ENCODE measurements at regions not wholly inside any gene's neighbourhood (a gene's known extent, or its start where the extent isn't known, plus 50 kb on each side); places are given as distances from the start of the nearest gene placed in this dataset.

DNA sequence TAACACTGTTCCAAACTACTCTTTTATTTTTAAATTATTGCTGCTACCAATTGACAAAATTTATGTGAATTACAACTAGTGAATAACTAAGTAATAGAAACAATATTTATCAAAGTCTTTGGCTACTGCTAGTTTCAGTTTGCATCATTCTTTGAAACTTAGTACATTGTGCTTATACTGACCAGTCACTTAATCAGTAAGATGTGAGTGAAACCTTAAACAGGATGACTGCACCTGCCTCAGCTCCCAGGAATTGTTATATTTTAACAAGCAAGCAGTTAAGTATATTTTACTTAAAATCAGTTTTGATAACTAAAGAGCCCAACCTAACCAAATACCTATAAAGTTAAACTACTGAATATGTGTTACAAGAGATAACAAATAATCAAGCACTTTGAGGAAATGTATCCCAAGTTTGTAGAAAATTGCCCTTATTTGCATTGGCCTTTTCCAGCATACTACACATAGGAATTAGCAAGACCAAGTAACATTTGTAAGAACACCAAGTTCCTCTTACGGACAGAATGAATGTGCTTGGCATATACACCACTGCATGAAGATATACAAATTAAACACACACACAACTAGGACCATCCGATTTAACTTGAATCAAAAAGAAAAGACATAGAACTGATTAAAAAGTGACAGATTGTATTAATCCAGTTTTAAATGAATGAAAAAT lies 545.5 kb upstream of the DAB2 start:
- no peak for TF ChIP-seq EZH2 (IDR thresholded peaks at IDR 0.05; ENCODE audit: low read length)
- TF ChIP-seq, protein P1, sequence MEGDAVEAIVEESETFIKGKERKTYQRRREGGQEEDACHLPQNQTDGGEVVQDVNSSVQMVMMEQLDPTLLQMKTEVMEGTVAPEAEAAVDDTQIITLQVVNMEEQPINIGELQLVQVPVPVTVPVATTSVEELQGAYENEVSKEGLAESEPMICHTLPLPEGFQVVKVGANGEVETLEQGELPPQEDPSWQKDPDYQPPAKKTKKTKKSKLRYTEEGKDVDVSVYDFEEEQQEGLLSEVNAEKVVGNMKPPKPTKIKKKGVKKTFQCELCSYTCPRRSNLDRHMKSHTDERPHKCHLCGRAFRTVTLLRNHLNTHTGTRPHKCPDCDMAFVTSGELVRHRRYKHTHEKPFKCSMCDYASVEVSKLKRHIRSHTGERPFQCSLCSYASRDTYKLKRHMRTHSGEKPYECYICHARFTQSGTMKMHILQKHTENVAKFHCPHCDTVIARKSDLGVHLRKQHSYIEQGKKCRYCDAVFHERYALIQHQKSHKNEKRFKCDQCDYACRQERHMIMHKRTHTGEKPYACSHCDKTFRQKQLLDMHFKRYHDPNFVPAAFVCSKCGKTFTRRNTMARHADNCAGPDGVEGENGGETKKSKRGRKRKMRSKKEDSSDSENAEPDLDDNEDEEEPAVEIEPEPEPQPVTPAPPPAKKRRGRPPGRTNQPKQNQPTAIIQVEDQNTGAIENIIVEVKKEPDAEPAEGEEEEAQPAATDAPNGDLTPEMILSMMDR (optimal IDR thresholded peaks at IDR 0.05 in 1 of 3, IDR thresholded peaks at IDR 0.05 in 1 of 3, conservative IDR thresholded peaks at IDR 0.05 in 1 of 3; ENCODE audit: extremely low read depth in 1 of 3, insufficient read depth in 2 of 3, low read length in 3 of 3): no peak
